Stomach (tissue), 4 donors: ENCODE measurements at regions not wholly inside any gene's neighbourhood (a gene's known extent, or its start where the extent isn't known, plus 50 kb on each side); places are given as distances from the start of the nearest gene placed in this dataset.

Source experiments
- CTCF ChIP-seq, 7 experiments: fragments of 450-650 bp in 4 of 7; fragments of 200-600 bp in 3 of 7; sonication (generic) in 3 of 7; IDR thresholded peaks; one replicate each; pipeline ENCODE4 v1.5.1; 2016 to 2019; ENCODE audit warnings: antibody characterized with exemption in 7 of 7, control low read depth in 2 of 7, mild to moderate bottlenecking in 1 of 7
- EP300 ChIP-seq: sonication (generic); formaldehyde crosslinking; IDR thresholded peaks from one replicate; pipeline ENCODE4 v1.6.1; 2017; ENCODE audit warnings: antibody characterized with exemption
- POLR2A ChIP-seq, 4 donors: fragments of 450-650 bp; IDR thresholded peaks; one replicate each; pipeline ENCODE4 v1.6.1; 2016; ENCODE audit warnings: antibody characterized with exemption in 4 of 4, control low read depth in 2 of 4, mild to moderate bottlenecking in 1 of 4, moderate library complexity in 1 of 4

- no peak for TF ChIP-seq CTCF (IDR thresholded peaks at IDR 0.05)
- TF ChIP-seq EP300, result no peak
- TF ChIP-seq POLR2A (IDR thresholded peaks at IDR 0.05), result no peak
Observed at GRCh38 chr10:128990986-128991385, 476.1 kb upstream of the MGMT start.
